Activated CD8-positive, alpha-beta T cell treated with anti-CD3 and anti-CD28 coated beads, Interleukin-2, amount 10 ng/mL, durations not matched to agents 7 days and 5 days (primary cell): ENCODE measurements at regions not wholly inside any gene's neighbourhood (a gene's known extent, or its start where the extent isn't known, plus 50 kb on each side); places are given as distances from the start of the nearest gene placed in this dataset.

Experiments
- ATAC-seq: fragments of 150-1000 bp; cut with Tn5 transposase; one replicate; pipeline ENCODE4 v1.10.0; 2021; ENCODE audit warnings: moderate library complexity
- CTCF ChIA-PET: fragments of 350-600 bp; sonication (Branson Sonifier 250); formaldehyde crosslinking; loops from one replicate; lab custom pipeline; 2021; ENCODE audit warnings: antibody characterized with exemption; lab: Charles Lee
- POLR2A ChIA-PET: fragments of 350-600 bp; sonication (Branson Sonifier 250); formaldehyde crosslinking; loops from one replicate; lab custom pipeline; 2021; ENCODE audit warnings: antibody characterized with exemption; lab: Charles Lee
- DNase-seq: peaks from one replicate; pipeline ENCODE4 v3.0.0-alpha.2; 2020
- H3K27ac Mint-ChIP-seq: one replicate; pipeline ENCODE4 v1.8.0; 2021; ENCODE audit warnings: mild to moderate bottlenecking, mixed read lengths
- H3K27me3 Mint-ChIP-seq: one replicate; pipeline ENCODE4 v1.8.0; 2021; ENCODE audit warnings: low read depth, mixed read lengths
- H3K36me3 Mint-ChIP-seq: one replicate; pipeline ENCODE4 v1.8.0; 2021; ENCODE audit warnings: low read depth, mixed read lengths
- H3K4me1 Mint-ChIP-seq: one replicate; pipeline ENCODE4 v1.8.0; 2021; ENCODE audit warnings: low read depth, mixed read lengths
- H3K4me3 Mint-ChIP-seq: one replicate; pipeline ENCODE4 v1.8.0; 2021; ENCODE audit warnings: mild to moderate bottlenecking, mixed read lengths
- H3K9me3 Mint-ChIP-seq: one replicate; pipeline ENCODE4 v1.8.0; 2022; ENCODE audit warnings: mixed read lengths; ENCODE audit not compliant: insufficient read depth

GRCh38 chr2:145015561-145015960 lies 495.6 kb upstream of the ZEB2 start:
- Mint-ChIP-seq H3K36me3 (no peaks in the 10 kb centered on the region), H3K4me3 (no peak overlapping the region), H3K27ac (no peak overlapping the region), H3K27me3 (no peaks in the 10 kb centered on the region), H3K9me3 (no peaks in the 10 kb centered on the region), H3K4me1 (no peaks in the 10 kb centered on the region)
- ATAC-seq (no peak), DNase-seq (no peak)
- CTCF ChIA-PET: no interaction called here
- POLR2A ChIA-PET: no interaction called here

- ChIA-PET POLR2A (interaction anchor here (0.5 kb wide), 1 partner anchor 35 kb away, joined by 3 read pairs; no protein-coding TSS in a partner anchor), CTCF (no interaction called here)
- no peak overlapping the region for H3K27ac Mint-ChIP-seq
- no peaks in the 10 kb centered on the region for H3K27me3 Mint-ChIP-seq
- no peak for DNase-seq
- no peak overlapping the region for H3K4me3 Mint-ChIP-seq
- H3K9me3 Mint-ChIP-seq: no peaks in the 10 kb centered on the region
- no peak for ATAC-seq
- H3K36me3 Mint-ChIP-seq: no peaks in the 10 kb centered on the region
- H3K4me1 Mint-ChIP-seq: no peaks in the 10 kb centered on the region
Measured at GRCh38 chr2:145012806-145013205, 492.9 kb upstream of the ZEB2 start.

GRCh38 chr2:145012214-145012670 lies 492.3 kb upstream of the ZEB2 start:
- Mint-ChIP-seq H3K4me1 (no peaks in the 10 kb centered on the region), H3K27me3 (no peaks in the 10 kb centered on the region), H3K36me3 (no peaks in the 10 kb centered on the region), H3K27ac (no peak overlapping the region), H3K4me3 (no peak overlapping the region), H3K9me3 (no peaks in the 10 kb centered on the region)
- ChIA-PET CTCF (no interaction called here), POLR2A (interaction anchor here (0.5 kb wide), 1 partner anchor 34 kb away, joined by 3 read pairs; no protein-coding TSS in a partner anchor)
- DNase-seq: no peak
- no peak for ATAC-seq

GRCh38 chr2:145010635-145011034 lies 490.7 kb upstream of the ZEB2 start:
- no peaks in the 10 kb centered on the region for H3K36me3 Mint-ChIP-seq
- CTCF ChIA-PET: no interaction called here
- H3K4me1 Mint-ChIP-seq: no peaks in the 10 kb centered on the region
- no peaks in the 10 kb centered on the region for H3K27me3 Mint-ChIP-seq
- no peaks in the 10 kb centered on the region for H3K9me3 Mint-ChIP-seq
- POLR2A ChIA-PET: no interaction called here
- no peak overlapping the region for H3K4me3 Mint-ChIP-seq
- no peak overlapping the region for H3K27ac Mint-ChIP-seq
- DNase-seq: no peak
- ATAC-seq: no peak

GRCh38 chr2:145007960-145008263 lies 488.0 kb upstream of the ZEB2 start:
- no peak overlapping the region for H3K27ac Mint-ChIP-seq
- H3K9me3 Mint-ChIP-seq: no peaks in the 10 kb centered on the region
- ATAC-seq (no peak), DNase-seq (no peak)
- ChIA-PET CTCF (no interaction called here), POLR2A (interaction anchor here (0.7 kb wide), 1 partner anchor 664 kb away, joined by 3 read pairs; no protein-coding TSS in a partner anchor)
- no peaks in the 10 kb centered on the region for H3K4me1 Mint-ChIP-seq
- H3K4me3 Mint-ChIP-seq: no peak overlapping the region
- H3K36me3 Mint-ChIP-seq: no peaks in the 10 kb centered on the region
- H3K27me3 Mint-ChIP-seq: no peaks in the 10 kb centered on the region

- Mint-ChIP-seq H3K36me3 (no peaks in the 10 kb centered on the region), H3K27ac (no peak overlapping the region), H3K4me1 (no peaks in the 10 kb centered on the region), H3K4me3 (no peak overlapping the region), H3K27me3 (no peaks in the 10 kb centered on the region), H3K9me3 (no peaks in the 10 kb centered on the region)
- ChIA-PET POLR2A (interaction anchor here (0.7 kb wide), 1 partner anchor 664 kb away, joined by 3 read pairs; no protein-coding TSS in a partner anchor), CTCF (no interaction called here)
- DNase-seq (no peak), ATAC-seq (no peak)
Measured at GRCh38 chr2:145007093-145007959, 487.4 kb upstream of the ZEB2 start.

- Mint-ChIP-seq H3K4me1 (no peaks in the 10 kb centered on the region), H3K27ac (no peak overlapping the region), H3K9me3 (no peaks in the 10 kb centered on the region), H3K36me3 (no peaks in the 10 kb centered on the region), H3K4me3 (no peak overlapping the region), H3K27me3 (no peaks in the 10 kb centered on the region)
- ChIA-PET CTCF (no interaction called here), POLR2A (no interaction called here)
- ATAC-seq: no peak
- DNase-seq: no peak
Measured at GRCh38 chr2:145002624-145003023, 482.7 kb upstream of the ZEB2 start.

- ChIA-PET CTCF (no interaction called here), POLR2A (no interaction called here)
- no peaks in the 10 kb centered on the region for H3K4me1 Mint-ChIP-seq
- no peaks in the 10 kb centered on the region for H3K27me3 Mint-ChIP-seq
- ATAC-seq (no peak), DNase-seq (no peak)
- no peaks in the 10 kb centered on the region for H3K9me3 Mint-ChIP-seq
- no peak overlapping the region for H3K4me3 Mint-ChIP-seq
- H3K27ac Mint-ChIP-seq: no peak overlapping the region
- no peaks in the 10 kb centered on the region for H3K36me3 Mint-ChIP-seq
Measured at GRCh38 chr2:145000376-145000775, 480.5 kb upstream of the ZEB2 start.

- POLR2A ChIA-PET: no interaction called here
- ATAC-seq: no peak
- Mint-ChIP-seq H3K4me3 (no peak overlapping the region), H3K27me3 (no peaks in the 10 kb centered on the region), H3K36me3 (no peaks in the 10 kb centered on the region), H3K27ac (no peak overlapping the region), H3K9me3 (no peaks in the 10 kb centered on the region), H3K4me1 (no peaks in the 10 kb centered on the region)
- CTCF ChIA-PET: no interaction called here
- no peak for DNase-seq
Measured at GRCh38 chr2:144999936-145000335, 480.0 kb upstream of the ZEB2 start.

- Mint-ChIP-seq H3K4me3 (no peak overlapping the region), H3K27me3 (no peaks in the 10 kb centered on the region), H3K4me1 (no peaks in the 10 kb centered on the region), H3K36me3 (no peaks in the 10 kb centered on the region), H3K27ac (no peak overlapping the region), H3K9me3 (no peaks in the 10 kb centered on the region)
- DNase-seq: no peak
- ChIA-PET CTCF (no interaction called here), POLR2A (no interaction called here)
- no peak for ATAC-seq
Measured at GRCh38 chr2:144999071-144999875, 479.4 kb upstream of the ZEB2 start.

GRCh38 chr2:144998435-144998834 lies 478.5 kb upstream of the ZEB2 start:
- DNase-seq (no peak), ATAC-seq (no peak)
- POLR2A ChIA-PET: no interaction called here
- Mint-ChIP-seq H3K4me3 (no peak overlapping the region), H3K4me1 (no peaks in the 10 kb centered on the region), H3K9me3 (no peaks in the 10 kb centered on the region), H3K27ac (no peak overlapping the region), H3K36me3 (no peaks in the 10 kb centered on the region), H3K27me3 (no peaks in the 10 kb centered on the region)
- CTCF ChIA-PET: no interaction called here

- ChIA-PET POLR2A (no interaction called here), CTCF (no interaction called here)
- Mint-ChIP-seq H3K27ac (no peak overlapping the region), H3K9me3 (no peaks in the 10 kb centered on the region), H3K4me1 (no peaks in the 10 kb centered on the region), H3K4me3 (no peak overlapping the region), H3K27me3 (no peaks in the 10 kb centered on the region), H3K36me3 (no peaks in the 10 kb centered on the region)
- ATAC-seq: no peak
- no peak for DNase-seq
Measured at GRCh38 chr2:144996225-144996795, 476.4 kb upstream of the ZEB2 start.
